Endothelial cell of umbilical vein (primary cell): ENCODE measurements at regions not wholly inside any gene's neighbourhood (a gene's known extent, or its start where the extent isn't known, plus 50 kb on each side); places are given as distances from the start of the nearest gene placed in this dataset.

Experiments
- EZH2 ChIP-seq: IDR thresholded peaks from 2 replicates; pipeline ENCODE4 v1.6.1; 2012; ENCODE audit warnings: borderline replicate concordance, low read depth, mild to moderate bottlenecking, moderate library complexity, low read length, inconsistent platforms; ENCODE audit not compliant: severe bottlenecking
- GATA2 ChIP-seq: IDR thresholded peaks from 2 replicates; pipeline ENCODE4 v1.7.0; 2011; ENCODE audit warnings: low read depth, mild to moderate bottlenecking, moderate library complexity, mixed read lengths, low read length; ENCODE audit not compliant: insufficient read length, insufficient read depth
- MYC ChIP-seq: IDR thresholded peaks from one replicate; pipeline ENCODE4 v1.6.1; 2011; ENCODE audit warnings: mild to moderate bottlenecking, low read depth, low read length
- POLR2A ChIP-seq: IDR thresholded peaks from 2 replicates; pipeline ENCODE4 v1.6.1; 2012; ENCODE audit warnings: low read depth, mild to moderate bottlenecking, control low read depth, low read length
- TF ChIP-seq, protein P1 (sequence below), 2 donors: IDR thresholded peaks; 1 replicate in 1 of 2; 2 replicates in 1 of 2; pipeline ENCODE4 v1.5.1; 2011; ENCODE audit warnings: low read length in 2 of 2, mild to moderate bottlenecking in 2 of 2, moderate library complexity in 2 of 2, control low read depth in 1 of 2, inconsistent platforms in 1 of 2, low read depth in 1 of 2; ENCODE audit not compliant: insufficient read depth in 1 of 2; ENCODE audit errors: extremely low read depth in 1 of 2
- TF ChIP-seq, protein P2 (sequence below): IDR thresholded peaks from 2 replicates; pipeline ENCODE4 v1.6.1; 2011; ENCODE audit not compliant: insufficient read depth, insufficient read length

DNA sequence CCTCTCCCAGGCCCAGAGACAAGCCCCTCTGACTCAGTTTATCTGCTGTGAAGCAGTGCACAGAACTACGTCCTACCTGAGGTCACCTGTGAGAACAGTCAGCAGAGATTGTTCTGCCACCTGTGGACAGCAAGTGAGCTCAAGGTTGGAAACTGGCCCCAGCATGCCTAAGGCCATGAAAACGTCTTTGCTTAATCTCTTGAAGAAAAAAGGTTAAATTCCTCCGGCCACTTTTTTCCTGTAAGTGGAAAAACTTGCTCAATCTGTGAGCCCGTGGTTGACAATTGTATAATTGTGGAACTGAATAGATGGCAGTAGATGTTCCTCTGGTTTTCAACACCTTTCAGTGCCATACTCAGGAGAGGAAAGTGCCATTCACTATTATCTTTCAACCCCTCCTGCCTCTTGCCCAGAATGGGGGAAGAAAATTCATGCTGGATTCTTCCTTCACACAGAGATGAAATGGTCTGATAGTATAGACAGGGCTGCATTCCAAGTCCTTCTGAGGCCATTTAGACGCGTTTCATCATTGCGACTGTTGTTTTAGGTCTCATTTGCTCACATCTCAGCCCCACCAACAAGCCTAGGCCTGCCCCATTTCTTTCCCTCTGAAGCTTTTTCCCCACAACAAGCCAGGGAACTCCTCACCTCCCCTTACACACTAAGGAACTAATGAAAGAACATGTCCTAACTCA, 292.9 kb downstream of the FZD1 start:
- no peak for TF ChIP-seq EZH2
- TF ChIP-seq, protein P1, sequence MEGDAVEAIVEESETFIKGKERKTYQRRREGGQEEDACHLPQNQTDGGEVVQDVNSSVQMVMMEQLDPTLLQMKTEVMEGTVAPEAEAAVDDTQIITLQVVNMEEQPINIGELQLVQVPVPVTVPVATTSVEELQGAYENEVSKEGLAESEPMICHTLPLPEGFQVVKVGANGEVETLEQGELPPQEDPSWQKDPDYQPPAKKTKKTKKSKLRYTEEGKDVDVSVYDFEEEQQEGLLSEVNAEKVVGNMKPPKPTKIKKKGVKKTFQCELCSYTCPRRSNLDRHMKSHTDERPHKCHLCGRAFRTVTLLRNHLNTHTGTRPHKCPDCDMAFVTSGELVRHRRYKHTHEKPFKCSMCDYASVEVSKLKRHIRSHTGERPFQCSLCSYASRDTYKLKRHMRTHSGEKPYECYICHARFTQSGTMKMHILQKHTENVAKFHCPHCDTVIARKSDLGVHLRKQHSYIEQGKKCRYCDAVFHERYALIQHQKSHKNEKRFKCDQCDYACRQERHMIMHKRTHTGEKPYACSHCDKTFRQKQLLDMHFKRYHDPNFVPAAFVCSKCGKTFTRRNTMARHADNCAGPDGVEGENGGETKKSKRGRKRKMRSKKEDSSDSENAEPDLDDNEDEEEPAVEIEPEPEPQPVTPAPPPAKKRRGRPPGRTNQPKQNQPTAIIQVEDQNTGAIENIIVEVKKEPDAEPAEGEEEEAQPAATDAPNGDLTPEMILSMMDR (IDR thresholded peaks at IDR 0.05; ENCODE audit: extremely low read depth in 1 of 2, insufficient read depth in 1 of 2, low read depth in 1 of 2, low read length in 2 of 2) = no peak
- no peak for TF ChIP-seq POLR2A
- TF ChIP-seq, protein P2, sequence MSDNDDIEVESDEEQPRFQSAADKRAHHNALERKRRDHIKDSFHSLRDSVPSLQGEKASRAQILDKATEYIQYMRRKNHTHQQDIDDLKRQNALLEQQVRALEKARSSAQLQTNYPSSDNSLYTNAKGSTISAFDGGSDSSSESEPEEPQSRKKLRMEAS = no peak
- no peak for TF ChIP-seq MYC
- TF ChIP-seq GATA2 = no peak
